NCI-H524 treated with DMSO at 0.1 percent for 48 hours (cell line): ENCODE measurements at regions not wholly inside any gene's neighbourhood (a gene's known extent, or its start where the extent isn't known, plus 50 kb on each side); places are given as distances from the start of the nearest gene placed in this dataset.
"Not testable (repeated sequence)": the region's sequence is repeated elsewhere in the genome, so short reads cannot be mapped to it uniquely, and the experiment has no call there.

Source experiments
- DNase-seq: peaks from one replicate; lab custom pipeline; 2025; lab: John Stamatoyannopoulos, UW

DNA sequence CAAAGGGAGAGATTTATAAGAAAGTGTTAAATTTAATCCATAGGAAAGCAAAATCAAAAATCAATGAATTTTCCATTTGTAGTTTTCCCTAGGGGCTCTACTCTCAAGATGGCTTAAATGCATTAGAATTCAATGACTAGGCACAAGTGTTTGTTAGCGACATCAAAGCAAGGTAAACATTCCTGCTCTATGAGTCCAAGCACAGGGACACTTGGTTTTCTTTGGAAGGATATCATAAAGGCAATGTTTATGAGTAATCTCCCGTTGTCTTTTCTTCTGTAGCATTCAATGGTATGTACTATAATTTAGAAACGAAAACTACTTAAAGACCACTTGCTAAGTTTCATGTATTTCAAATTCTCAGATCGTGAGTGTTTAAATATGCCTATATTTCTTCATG, 54.8 kb upstream of the ZNF717 start:
- DNase-seq, result not testable (repeated sequence)

DNA sequence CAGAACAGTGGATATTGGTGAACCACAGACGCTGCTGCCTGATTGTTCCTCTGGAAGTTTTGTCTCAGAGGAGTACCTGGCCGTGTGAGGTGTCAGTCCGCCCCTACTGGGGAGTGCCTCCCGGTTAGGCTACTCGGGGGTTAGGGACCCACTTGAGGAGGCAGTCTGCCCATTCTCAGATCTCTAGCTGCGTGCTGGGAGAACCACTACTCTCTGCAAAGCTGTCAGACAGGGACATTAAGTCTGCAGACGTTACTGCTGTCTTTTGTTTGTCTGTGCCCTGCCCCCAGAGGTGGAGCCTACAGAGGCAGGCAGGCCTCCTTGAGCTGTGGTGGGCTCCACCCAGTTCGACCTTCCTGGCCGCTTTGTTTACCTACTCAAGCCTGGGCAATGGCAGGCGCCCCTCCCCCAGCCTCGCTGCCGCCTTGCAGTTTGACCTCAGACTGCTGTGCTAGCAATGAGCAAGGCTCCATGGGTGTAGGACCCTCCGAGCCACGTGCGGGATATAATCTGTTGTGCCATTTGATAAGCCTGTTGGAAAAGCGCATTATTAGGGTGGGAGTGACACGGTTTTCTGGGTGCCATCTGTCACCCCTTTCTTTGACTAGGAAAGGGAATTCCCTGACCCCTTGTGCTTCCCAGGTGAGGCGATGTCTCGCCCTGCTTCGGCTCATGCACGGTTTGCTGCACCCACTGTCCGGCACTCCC, 65.1 kb upstream of the ZNF717 start:
- not testable (repeated sequence) for DNase-seq

DNA sequence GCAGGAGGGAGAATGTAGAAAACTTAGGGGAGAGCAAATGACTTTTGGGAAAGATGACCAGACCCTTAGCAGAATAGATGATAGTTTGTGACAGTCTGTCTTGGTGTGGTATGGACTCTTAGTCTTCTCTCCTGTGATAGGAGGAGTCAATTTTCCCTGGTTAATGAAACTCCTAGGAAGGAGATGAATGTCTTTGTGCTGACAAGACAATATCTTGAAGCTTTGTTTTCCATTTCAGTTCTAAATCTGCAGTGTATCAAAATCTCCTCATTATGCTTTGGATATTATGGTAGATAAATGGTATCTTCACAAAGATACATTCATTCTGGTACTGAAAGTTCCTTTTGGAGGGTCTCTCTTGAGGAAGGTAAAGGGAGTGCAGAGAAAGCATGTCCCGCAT, 77.8 kb upstream of the ZNF717 start:
- DNase-seq, result no peak

DNA sequence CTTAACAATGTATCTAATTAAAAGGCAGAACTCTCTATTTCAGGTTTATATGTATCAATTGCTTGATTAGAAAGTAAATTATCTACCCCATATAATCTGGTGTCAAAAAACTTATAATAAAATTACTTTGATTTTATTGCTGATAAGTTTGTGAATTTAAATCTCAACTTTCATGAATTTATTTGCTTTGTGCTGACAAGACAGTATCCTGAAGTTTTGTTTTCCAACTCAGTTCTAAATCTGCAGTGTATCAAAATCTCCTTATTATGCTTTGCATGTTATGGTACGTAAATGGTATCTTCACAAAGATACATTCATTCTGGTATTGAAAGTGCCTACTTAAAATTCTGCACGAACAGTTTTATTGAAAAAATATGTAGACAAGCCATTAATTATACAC, 78.5 kb upstream of the ZNF717 start:
- DNase-seq, result no peak

DNA sequence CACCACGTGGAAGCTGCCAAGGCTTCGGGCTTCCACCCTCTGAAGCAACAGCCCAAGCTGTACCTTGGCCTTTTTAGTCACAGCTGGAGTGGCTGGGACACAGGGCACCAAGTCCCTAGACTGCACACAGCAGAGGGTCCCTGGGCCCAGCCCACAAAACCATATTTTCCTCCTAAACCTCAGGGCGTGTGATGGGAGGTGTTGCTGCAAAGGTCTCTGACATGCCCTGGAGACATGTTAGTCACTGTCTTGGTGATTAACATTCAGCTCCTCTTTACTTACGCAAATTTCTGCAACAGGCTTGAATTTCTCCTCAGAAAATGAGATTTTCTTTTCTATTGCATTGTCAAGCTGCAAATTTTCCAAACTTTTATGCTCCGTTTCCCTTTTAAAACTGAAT, 98.4 kb upstream of the ZNF717 start:
- DNase-seq, result not testable (repeated sequence)

DNA sequence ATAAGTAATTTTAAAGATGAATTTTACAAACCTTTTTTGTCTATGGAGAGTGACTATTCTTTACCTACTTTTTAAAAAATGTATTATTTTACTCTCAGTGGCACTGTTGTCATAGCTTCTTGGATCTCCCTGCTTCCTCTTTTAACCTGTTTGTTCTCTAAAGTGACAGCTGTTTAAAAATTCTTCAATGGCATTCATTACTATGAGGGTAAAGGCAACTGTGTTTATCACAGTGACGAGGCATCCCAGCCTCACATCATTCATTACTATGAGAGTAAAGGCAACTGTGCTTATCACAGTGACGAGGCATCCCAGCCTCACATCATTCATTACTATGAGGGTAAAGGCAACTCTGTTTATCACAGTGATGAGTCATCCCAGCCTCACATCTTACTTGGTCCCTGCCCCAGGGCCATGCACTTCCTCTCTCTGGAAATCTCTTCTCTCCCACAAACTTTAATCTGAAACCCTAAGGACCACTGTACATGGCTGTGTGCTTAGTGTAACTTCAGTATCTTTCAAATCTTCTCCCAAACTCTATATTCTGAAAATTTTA, 101.7 kb upstream of the ZNF717 start:
- DNase-seq, result no peak

DNA sequence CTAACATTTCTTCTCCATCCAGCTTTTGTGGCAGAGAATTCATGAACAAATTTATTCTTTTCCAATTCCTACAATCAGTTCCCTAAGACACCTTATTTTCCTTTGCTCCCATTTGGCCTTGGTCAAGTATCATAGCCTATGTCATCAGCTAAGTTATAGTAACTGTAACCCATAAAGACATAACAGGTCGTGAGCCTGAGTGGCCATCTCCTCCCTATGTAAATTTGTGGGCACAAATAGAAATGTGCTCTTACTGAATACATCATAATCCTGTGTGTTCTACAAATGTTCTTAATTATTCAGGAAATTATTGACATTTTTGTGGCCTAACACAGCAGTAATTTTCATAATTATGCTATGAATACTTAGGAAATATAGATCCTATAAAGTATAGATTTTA, 108.9 kb upstream of the ZNF717 start:
- no peak for DNase-seq

DNA sequence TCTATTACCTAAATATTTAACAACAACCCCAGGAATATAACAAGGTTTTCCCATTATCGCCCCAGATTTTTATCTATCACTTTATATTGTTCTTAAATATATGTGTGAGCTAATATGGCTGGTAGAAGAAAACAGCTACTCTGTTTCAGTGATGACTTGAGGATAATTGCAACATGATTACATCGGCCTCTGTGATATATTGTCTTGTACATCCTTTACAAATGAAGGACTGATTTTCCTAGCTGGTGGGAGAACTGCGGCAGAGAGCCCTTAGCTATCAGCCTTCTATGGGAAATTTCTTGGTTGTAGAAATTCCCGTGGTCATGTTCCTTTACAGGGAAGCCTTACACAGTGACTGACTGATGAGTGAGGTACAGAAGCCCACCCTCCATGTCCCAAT, 110.9 kb upstream of the ZNF717 start:
- no peak for DNase-seq

DNA sequence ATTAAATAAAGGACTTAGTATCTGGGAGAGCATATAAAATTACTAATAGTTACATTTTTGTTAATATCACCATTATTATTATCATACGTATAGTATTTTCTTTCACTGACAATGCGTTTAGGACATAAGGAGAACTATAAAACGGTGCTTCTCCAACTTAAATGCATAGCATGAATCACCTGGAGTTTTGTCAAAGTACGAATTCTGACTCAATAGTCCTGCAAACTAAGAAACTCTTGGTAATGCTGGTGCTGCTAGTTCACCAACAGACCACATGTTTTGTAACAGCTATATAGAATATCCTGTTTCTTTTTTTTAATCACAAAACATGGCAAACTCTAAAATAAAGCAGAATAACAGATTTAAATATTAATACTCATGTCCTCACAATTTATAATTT, 116.1 kb upstream of the ZNF717 start:
- DNase-seq, result not testable (repeated sequence)

DNA sequence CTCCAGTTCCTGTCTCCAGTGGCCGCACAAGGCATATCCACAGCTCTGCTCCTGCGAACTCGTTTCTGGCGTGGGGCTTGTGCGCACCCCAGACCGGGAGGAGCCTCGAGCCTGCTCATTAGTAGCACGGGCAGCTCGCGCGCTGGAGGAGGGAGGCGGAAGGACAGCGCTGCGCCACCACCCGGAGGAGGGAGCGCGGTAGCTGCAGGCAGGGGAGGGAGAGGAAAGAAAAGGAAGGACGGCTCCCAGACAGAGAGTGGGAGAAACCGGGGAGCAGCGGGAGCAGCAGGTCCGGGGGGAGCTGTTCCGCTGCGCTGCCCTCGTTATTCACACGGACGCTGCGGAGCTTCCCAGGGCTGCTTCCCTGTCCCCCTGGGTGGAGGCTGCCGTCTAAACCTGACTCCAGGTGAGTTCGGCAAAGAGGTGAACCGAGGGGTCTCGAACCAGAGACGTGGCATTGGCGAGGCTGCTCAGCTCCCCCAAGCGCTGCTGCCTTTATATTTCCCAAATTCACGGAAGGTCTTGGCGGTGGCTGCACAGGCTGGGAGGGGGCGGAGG, 121.3 kb upstream of the ZNF717 start:
- no peak for DNase-seq

DNA sequence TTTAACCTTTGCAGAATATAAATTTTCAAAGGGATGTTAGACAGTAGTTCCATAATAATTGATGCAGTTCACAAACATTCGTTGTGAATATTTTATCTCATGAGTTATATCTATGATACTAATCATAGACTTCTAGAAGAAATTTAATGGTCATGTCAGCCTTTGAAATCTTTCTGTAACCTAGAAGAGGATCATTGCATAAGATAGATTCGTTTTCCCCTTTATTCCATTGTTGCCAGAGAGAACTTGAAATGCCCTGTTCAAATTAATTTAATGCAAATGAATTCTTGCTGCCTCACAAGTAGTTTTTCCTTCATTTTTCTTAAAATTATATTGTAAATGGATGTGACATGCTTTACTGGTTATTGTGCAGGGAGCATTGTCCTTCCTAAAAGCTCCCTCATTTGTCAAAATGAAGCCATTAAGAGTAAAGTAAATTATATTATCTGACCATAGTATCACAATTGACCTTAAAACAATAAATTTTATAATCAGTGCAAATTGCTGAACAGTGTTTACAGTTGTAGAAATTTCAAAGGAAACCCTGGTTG, 128.5 kb upstream of the ZNF717 start:
- DNase-seq, result no peak

DNA sequence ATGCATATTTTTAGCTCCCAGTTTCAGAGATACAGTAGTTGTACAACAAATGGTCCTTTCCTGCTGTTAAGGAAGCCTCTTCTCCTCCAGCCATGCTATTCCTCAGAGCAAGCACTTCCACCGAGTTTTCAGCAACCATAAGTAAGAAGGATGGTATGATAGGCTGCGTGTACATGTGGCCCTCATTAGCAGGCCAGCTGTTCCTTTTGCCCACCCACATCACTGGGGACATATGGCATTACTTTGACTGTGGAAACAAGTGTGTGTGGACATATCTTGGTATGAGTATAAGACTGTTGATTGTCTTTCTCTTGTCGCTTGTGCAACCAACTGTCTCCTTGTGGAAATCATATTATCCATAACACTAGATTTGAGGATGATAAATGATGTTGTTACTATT, 129.4 kb upstream of the ZNF717 start:
- not testable (repeated sequence) for DNase-seq

DNA sequence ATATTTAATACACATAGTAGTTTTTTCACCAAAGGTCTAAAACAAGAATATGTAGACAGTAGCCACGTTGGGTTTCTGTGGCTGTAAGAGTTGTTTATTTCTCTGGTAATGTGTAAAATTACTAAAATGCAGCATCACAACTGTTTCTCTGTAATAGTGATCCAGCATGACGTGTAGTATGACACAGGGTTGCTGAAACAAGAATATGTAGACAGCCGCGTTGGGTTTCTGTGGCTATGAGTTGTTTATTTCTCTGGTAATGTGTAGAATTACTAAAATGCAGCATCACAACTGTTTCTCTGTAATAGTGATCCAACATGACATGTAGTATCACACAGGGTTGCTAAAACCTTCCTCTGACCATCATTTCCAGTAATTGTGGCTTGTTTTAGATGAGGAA, 153.6 kb upstream of the ZNF717 start:
- DNase-seq, result no peak

DNA sequence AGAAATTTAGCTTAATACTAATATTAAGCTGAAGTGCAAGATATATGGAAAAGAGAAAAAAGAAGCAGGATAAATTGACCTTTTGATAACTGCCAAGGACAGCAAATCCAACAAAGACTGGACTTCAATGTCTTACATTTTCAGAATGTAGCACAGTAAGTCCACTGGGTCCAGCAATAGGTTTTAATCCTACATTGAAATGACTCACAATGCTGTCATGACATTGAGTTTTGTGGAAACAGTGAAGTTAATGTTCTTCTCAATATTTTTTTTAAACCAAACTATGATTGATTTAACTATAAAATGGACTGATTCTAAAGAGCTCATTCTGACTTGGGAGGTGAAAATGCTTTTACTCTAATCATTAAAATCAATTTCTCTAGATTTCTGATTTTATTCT, 166.6 kb upstream of the ZNF717 start:
- no peak for DNase-seq

DNA sequence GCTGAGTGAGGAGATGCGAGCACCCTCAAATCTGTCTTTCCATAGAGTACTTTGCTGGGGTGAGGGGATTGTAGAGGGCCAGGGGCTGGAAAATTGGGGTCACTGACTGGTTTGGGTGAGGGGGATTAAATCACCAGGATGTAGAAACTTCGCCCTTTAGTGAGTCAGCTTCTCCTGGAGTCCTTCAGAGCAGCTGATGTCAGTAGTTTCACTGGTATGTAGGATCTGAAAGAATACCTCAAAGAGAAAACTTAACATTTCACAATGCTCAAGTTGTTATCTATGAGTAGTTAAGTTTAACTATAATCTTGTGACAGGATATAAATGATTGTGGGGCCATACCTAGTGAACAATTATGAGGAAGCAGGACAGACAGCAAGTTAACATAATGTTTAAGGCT, 174.7 kb upstream of the ZNF717 start:
- DNase-seq, result not testable (repeated sequence)

DNA sequence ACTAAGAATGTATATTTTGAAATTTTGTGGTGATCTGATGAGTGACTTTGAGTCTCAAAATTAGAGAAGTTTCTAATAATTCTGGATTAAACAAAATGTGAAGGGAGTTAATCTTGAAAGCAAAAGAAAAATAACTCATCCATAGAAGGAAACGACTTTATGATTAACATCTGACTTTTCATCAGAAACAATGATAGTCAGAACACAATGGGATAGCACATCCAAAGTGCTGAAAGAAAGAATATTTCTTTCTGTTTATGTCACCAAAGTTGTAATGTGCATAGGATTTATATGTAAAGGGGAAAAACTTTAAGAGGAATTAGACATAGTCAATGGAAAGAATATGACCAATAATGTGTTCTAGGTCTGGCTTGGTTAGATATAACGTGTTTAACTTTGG, 176.7 kb upstream of the ZNF717 start:
- DNase-seq, result not testable (repeated sequence)

DNA sequence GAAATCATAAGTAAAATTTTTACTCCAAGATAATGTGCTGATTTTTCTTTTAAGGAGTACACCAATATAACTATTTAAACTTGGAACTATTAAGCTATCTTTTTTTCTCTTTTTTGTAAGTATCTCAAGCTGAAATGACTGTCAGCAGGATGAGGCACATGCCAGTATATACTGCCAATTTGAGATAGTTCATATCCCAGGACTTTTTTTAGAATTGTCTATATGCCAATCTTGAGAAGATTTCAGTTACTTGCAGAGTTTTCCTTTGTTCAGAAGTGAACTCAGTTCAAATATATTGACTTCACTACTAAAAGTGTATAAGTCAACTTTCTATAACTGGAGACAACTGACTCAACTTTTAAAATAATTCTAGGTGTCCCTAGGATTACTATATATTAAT, 181.7 kb upstream of the ZNF717 start:
- no peak for DNase-seq

DNA sequence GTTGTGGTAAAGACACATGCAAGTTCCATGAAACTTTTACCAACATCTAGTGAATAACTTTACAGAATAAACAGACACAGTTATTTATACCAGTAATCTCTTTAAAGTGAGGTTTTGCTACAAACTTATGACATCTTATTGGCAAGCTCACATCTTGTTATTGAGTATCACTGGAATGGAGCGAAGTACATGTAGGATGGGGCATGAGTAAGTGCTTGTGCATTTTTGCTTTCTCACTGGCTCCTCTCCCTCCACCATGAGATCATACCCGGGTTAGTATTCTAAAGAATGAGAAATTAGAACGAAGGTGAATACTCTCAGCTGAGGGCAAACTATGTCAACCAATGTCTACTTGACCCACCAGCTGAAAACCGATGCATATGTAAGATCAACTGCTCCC, 193.3 kb upstream of the ZNF717 start:
- DNase-seq, result no peak

DNA sequence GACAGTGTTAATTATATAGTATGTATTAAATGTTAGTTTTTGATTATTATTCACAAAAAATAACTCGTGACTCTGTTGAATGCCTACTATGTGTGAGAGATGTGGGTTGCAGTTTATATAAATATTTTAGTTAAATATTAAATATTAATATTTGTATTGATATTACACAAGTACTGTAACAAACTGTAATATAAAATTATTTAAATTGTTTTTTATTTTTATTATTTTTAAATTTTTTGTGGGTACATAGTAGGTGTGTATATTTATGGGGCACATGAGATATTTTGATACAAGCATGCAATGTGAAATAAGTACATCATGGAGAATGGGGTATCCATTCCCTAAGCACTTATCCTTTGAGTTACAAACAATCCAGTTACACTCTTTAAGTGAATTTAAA, 196.1 kb upstream of the ZNF717 start:
- DNase-seq, result no peak

DNA sequence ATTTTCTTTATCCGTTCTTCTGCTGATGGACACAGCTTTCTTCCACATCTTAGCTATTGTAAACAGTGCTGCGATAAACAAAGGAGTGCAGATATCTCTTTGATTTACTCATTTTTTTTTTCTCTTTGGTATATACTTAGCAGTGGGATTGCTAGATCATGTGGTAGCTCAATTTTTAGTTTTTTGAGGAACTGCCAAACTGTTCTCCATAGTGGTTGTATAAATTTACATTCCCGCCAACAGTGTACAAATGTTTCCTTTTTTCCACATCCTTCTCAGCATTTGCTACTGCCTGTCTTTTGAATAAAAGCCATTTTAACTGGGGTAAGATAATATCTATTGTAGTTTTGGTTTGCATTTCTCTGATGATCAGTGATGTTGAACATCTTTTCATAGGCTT, 196.8 kb upstream of the ZNF717 start:
- DNase-seq, result no peak

DNA sequence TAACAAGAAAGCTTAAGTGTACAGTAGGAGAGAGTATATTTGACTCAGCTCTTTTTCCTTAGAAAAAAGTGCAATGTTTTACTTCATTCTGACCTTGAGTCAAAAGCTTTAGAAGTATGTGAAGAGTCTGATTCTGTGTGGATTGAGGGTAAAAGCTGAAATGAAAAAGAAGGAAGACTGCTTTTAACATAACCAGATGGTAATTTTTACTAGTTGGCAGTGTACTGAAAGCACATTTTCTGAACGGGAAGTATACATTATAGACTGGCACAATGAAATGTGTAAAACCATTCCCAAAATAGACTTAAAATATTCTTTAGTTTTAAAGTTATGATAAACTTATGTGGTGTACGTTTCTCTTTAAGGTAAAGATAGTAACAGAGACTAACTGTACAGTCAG, 197.8 kb upstream of the ZNF717 start:
- DNase-seq, result no peak

DNA sequence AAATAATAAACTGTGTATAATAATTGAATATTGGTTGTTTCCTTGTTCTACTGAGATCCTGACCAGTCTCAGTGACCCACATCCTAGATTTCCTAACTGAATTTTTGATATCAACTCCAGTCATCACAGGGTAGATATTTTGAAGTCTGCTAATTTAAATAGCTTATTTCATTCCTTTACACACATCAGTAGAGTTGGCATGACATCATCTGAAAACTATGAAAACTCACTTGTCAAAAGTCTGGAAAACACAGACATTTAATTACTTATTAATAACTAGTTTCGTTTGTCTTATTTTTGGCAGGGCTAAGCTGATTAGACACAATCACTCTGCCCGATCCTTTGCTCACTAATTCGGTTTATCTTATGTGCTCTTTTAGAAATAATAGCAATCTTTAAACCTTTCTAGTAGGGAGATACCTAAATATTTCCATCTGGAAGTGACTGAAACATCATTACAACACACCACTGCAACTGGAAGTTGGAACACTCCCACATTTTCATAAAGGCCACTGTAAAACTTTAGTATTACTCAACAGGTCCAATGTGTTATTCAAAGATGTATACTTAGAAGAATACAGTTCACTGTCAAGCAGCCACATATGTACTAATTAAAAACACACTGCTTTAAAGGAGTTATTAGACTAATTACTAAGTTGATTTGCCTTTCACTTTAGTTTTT, 198.4 kb upstream of the ZNF717 start:
- no peak for DNase-seq

DNA sequence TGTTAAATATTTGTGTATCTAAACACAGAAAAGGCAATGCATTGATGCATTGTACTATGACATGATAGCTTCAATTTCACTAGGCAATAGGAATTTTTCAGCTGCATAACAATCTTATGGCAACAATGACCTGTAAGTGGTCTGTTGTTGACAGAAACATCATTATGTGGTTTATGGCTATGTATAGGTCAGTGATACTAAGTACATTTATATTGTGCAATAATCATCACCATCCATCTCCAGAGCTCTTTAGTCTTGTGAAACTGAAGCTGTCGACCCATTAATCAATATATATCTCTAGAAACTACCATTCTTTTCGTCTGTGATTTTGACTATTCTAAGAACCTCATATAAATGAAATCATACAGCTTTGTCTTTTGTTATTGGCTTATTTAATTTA, 200.1 kb upstream of the ZNF717 start:
- no peak for DNase-seq
